ENCODE measurements at regions not wholly inside any gene's neighbourhood (a gene's known extent, or its start where the extent isn't known, plus 50 kb on each side); places are given as distances from the start of the nearest gene placed in this dataset.

GRCh38 chr5:156164306-156164705 is 162.7 kb upstream of the SGCD start:
- TF ChIP-seq CTCF (IDR thresholded peaks at IDR 0.05; ENCODE audit: low read depth, low read length, missing input control) (no peak), HNF4G (IDR thresholded peaks at IDR 0.05) (no peak), GABPA (IDR thresholded peaks at IDR 0.05 in 1 of 2, conservative IDR thresholded peaks at IDR 0.05 in 1 of 2) (no peak), HNF4A (conservative IDR thresholded peaks at IDR 0.05) (no peak), REST (IDR thresholded peaks at IDR 0.05) (no peak)

Data from liver (tissue), 3 donors.